Endothelial cell of umbilical vein (primary cell): ENCODE measurements at regions not wholly inside any gene's neighbourhood (a gene's known extent, or its start where the extent isn't known, plus 50 kb on each side); places are given as distances from the start of the nearest gene placed in this dataset.

Source experiments
- BruUV-seq: library from RNA; stranded (reverse); fragments of 400-500 nt; replicated peaks from 2 replicates; lab custom pipeline; 2021; lab: Mats Ljungman, UMichigan
- CTCF ChIA-PET: fragments of 300-600, 350-600 bp; sonication (Branson Sonifier 250); formaldehyde crosslinking; loops from one replicate; lab custom pipeline; 2021; ENCODE audit warnings: antibody characterized with exemption, inconsistent platforms; lab: Charles Lee
- POLR2A ChIA-PET: fragments of 300-600, 350-600 bp; sonication (Branson Sonifier 250); formaldehyde crosslinking; loops from one replicate; lab custom pipeline; 2021; ENCODE audit warnings: antibody characterized with exemption, inconsistent platforms; lab: Charles Lee
- DNase-seq: peaks from one replicate; pipeline ENCODE4 v3.0.0-alpha.2; 2011; ENCODE audit warnings: low read depth, low spot score
- FAIRE-seq: peaks from 2 replicates; lab custom pipeline; 2011; peaks lifted over from hg19 to GRCh38; lab: Jason Lieb, UNC
- H2AFZ ChIP-seq: 2 replicates; pipeline ENCODE4 v1.6.0; 2012; ENCODE audit warnings: low read depth, low read length, control low read depth, inconsistent platforms
- H3K27ac ChIP-seq: 2 replicates; pipeline ENCODE4 v1.5.1; 2011; ENCODE audit warnings: low read depth, mild to moderate bottlenecking, control low read depth, low read length, moderate library complexity; ENCODE audit not compliant: insufficient read depth
- H3K27me3 ChIP-seq, 2 experiments: 2 replicates each; pipeline versions ENCODE4 v1.6.0 to v1.6.1; 2011; ENCODE audit warnings: low read length in 2 of 2, mixed read lengths in 1 of 2; ENCODE audit not compliant: control insufficient read depth in 2 of 2, insufficient read depth in 2 of 2
- H3K36me3 ChIP-seq, 2 experiments: 2 replicates in 1 of 2; 3 replicates in 1 of 2; pipeline ENCODE4 v1.5.1; 2011; ENCODE audit warnings: low read length in 2 of 2, mild to moderate bottlenecking in 1 of 2, moderate library complexity in 1 of 2; ENCODE audit not compliant: control insufficient read depth in 2 of 2, insufficient read depth in 2 of 2; ENCODE audit errors: extremely low read depth in 1 of 2
- H3K4me1 ChIP-seq: 3 replicates; pipeline ENCODE4 v1.5.1; 2011; ENCODE audit warnings: mild to moderate bottlenecking, low read length; ENCODE audit not compliant: control insufficient read depth, insufficient read depth; ENCODE audit errors: extremely low read depth
- H3K4me2 ChIP-seq: 2 replicates; pipeline ENCODE4 v1.6.1; 2011; ENCODE audit warnings: low read length, control low read depth, mixed read lengths; ENCODE audit not compliant: insufficient read depth
- H3K4me3 ChIP-seq, 3 experiments: fragments of 200-600 bp in 1 of 3; sonication (generic), shearing (Covaris generic) in 1 of 3; replicated peaks in 1 of 3; 2 replicates each; pipeline ENCODE4 v1.5.1; 2011 to 2016; ENCODE audit warnings: control low read depth in 3 of 3, low read length in 3 of 3, mild to moderate bottlenecking in 2 of 3, inconsistent platforms in 1 of 3, low read depth in 1 of 3, moderate library complexity in 1 of 3; ENCODE audit not compliant: insufficient read depth in 1 of 3
- H3K79me2 ChIP-seq: 2 replicates; pipeline ENCODE4 v1.6.0; 2012; ENCODE audit warnings: low read length, inconsistent platforms; ENCODE audit not compliant: control insufficient read depth, insufficient read depth
- H3K9ac ChIP-seq: replicated peaks from 2 replicates; pipeline ENCODE3; 2011; ENCODE audit warnings: low read length, control low read depth; ENCODE audit not compliant: insufficient read depth; ENCODE audit errors: extremely low read depth
- H3K9me1 ChIP-seq: replicated peaks from 3 replicates; pipeline ENCODE4 v1.6.0; 2011; ENCODE audit warnings: mild to moderate bottlenecking, low read length; ENCODE audit not compliant: control insufficient read depth, insufficient read depth; ENCODE audit errors: extremely low read depth
- H3K9me3 ChIP-seq: replicated peaks from 2 replicates; pipeline ENCODE4 v1.5.1; 2012; ENCODE audit warnings: low read length, inconsistent platforms; ENCODE audit not compliant: control insufficient read depth, insufficient read depth
- H4K20me1 ChIP-seq: replicated peaks from 2 replicates; pipeline ENCODE3; 2011; ENCODE audit warnings: mild to moderate bottlenecking, low read length; ENCODE audit not compliant: control insufficient read depth, insufficient read depth; ENCODE audit errors: extremely low read depth
- CTCF ChIP-seq, 2 donors: IDR thresholded peaks; 1 replicate in 1 of 2; 2 replicates in 1 of 2; pipeline ENCODE4 v1.5.1; 2011; ENCODE audit warnings: low read length in 2 of 2, mild to moderate bottlenecking in 2 of 2, moderate library complexity in 2 of 2, control low read depth in 1 of 2, inconsistent platforms in 1 of 2, low read depth in 1 of 2; ENCODE audit not compliant: insufficient read depth in 1 of 2; ENCODE audit errors: extremely low read depth in 1 of 2
- EZH2 ChIP-seq: IDR thresholded peaks from 2 replicates; pipeline ENCODE4 v1.6.1; 2012; ENCODE audit warnings: borderline replicate concordance, low read depth, mild to moderate bottlenecking, moderate library complexity, low read length, inconsistent platforms; ENCODE audit not compliant: severe bottlenecking
- FOS ChIP-seq: IDR thresholded peaks from 2 replicates; pipeline ENCODE4 v1.6.1; 2011; ENCODE audit warnings: mild to moderate bottlenecking, low read length, moderate library complexity, borderline replicate concordance; ENCODE audit not compliant: insufficient read depth
- GATA2 ChIP-seq: IDR thresholded peaks from 2 replicates; pipeline ENCODE4 v1.7.0; 2011; ENCODE audit warnings: low read depth, mild to moderate bottlenecking, moderate library complexity, mixed read lengths, low read length; ENCODE audit not compliant: insufficient read length, insufficient read depth
- JUN ChIP-seq: IDR thresholded peaks from 2 replicates; pipeline ENCODE4 v1.6.1; 2011; ENCODE audit warnings: borderline replicate concordance, low read depth; ENCODE audit not compliant: insufficient read length, insufficient read depth
- MAX ChIP-seq: IDR thresholded peaks from 2 replicates; pipeline ENCODE4 v1.6.1; 2011; ENCODE audit not compliant: insufficient read depth, insufficient read length
- MYC ChIP-seq: IDR thresholded peaks from one replicate; pipeline ENCODE4 v1.6.1; 2011; ENCODE audit warnings: mild to moderate bottlenecking, low read depth, low read length
- POLR2A ChIP-seq: IDR thresholded peaks from 2 replicates; pipeline ENCODE4 v1.6.1; 2012; ENCODE audit warnings: low read depth, mild to moderate bottlenecking, control low read depth, low read length
- POLR2AphosphoS5 ChIP-seq: IDR thresholded peaks from 2 replicates; pipeline ENCODE4 v1.6.1; 2012; ENCODE audit warnings: low read depth, mild to moderate bottlenecking, control low read depth, low read length, moderate library complexity; ENCODE audit not compliant: insufficient read depth
- dilution Hi-C: fragments of 300-500 bp; cut with MboI; formaldehyde crosslinking; loops from one replicate; pipeline ENCODE4 v1.15.0; 2019; ENCODE audit warnings: low sequenced_read_pairs; ENCODE audit not compliant: extremely low pct_ligation_motif_present
- intact Hi-C: fragments of 100-400 bp; cut with micrococcal nuclease; formaldehyde crosslinking; loops from one replicate; pipeline ENCODE4 v1.10.0; 2022

GRCh38 chr14:56449670-56450213 is 129.9 kb upstream of the TMEM260 start:
- no peak for TF ChIP-seq MAX
- TF ChIP-seq JUN = no peak
- TF ChIP-seq MYC = no peak
- TF ChIP-seq GATA2 = no peak
- no peak for TF ChIP-seq FOS
- TF ChIP-seq CTCF (IDR thresholded peaks at IDR 0.05; ENCODE audit: extremely low read depth in 1 of 2, insufficient read depth in 1 of 2, low read depth in 1 of 2, low read length in 2 of 2) = no peak
- no peak for TF ChIP-seq POLR2AphosphoS5
- no peak for TF ChIP-seq EZH2
- TF ChIP-seq POLR2A = no peak
- H2AFZ ChIP-seq = no peak overlapping the region
- H3K4me1 ChIP-seq = no peaks in the 10 kb centered on the region
- POLR2A ChIA-PET = no interaction called here
- no peak overlapping the region for H3K27ac ChIP-seq
- intact Hi-C loops (no loop called here), dilution Hi-C loops (no loop called here)
- H3K4me3 ChIP-seq = no peak overlapping the region
- H3K9me3 ChIP-seq = no peaks in the 10 kb centered on the region
- H3K9ac ChIP-seq = no peak overlapping the region
- no peaks in the 10 kb centered on the region for H3K27me3 ChIP-seq
- no TSS peak for BruUV-seq
- H3K36me3 ChIP-seq = no peaks in the 10 kb centered on the region
- CTCF ChIA-PET = interaction anchor here (1.6 kb wide), 1 partner anchor 25 kb away, joined by 4 read pairs; no protein-coding TSS in a partner anchor
- H3K79me2 ChIP-seq = no peaks in the 10 kb centered on the region
- FAIRE-seq (no peak), DNase-seq (no peak)
- H4K20me1 ChIP-seq = no peaks in the 10 kb centered on the region
- H3K9me1 ChIP-seq = no peaks in the 10 kb centered on the region
- H3K4me2 ChIP-seq = no peak overlapping the region
